ENCODE measurements at regions not wholly inside any gene's neighbourhood (a gene's known extent, or its start where the extent isn't known, plus 50 kb on each side); places are given as distances from the start of the nearest gene placed in this dataset.

DNA sequence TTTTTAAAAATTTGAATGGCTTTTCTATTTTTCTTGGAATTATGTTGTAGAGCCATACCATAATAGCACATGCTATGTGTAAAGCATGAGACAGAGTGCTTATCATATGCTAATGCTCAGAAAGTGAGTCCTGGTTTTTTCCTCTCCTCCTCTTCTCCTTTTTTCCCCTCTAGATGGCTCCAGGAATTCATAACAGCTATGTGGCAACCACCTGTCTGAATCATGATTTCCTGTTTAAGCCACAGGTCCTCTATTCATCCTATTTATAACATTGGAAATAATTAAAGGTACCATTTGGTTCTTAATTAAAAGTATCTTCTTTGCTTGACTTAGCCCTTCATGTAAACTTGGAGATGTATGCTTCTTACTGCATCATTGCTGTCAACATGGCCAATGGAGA, 260.0 kb upstream of the MAP3K7 start:
- Histone ChIP-seq H3K4me3 (no peak overlapping the region), H3K36me3 (no peaks in the 10 kb centered on the region), H3K9me3 (no peaks in the 10 kb centered on the region), H3K27me3 (no peaks in the 10 kb centered on the region), H3K4me1 (no peaks in the 10 kb centered on the region), H3K27ac (no peak overlapping the region)
- no peak for DNase-seq
- TF ChIP-seq, protein P1, sequence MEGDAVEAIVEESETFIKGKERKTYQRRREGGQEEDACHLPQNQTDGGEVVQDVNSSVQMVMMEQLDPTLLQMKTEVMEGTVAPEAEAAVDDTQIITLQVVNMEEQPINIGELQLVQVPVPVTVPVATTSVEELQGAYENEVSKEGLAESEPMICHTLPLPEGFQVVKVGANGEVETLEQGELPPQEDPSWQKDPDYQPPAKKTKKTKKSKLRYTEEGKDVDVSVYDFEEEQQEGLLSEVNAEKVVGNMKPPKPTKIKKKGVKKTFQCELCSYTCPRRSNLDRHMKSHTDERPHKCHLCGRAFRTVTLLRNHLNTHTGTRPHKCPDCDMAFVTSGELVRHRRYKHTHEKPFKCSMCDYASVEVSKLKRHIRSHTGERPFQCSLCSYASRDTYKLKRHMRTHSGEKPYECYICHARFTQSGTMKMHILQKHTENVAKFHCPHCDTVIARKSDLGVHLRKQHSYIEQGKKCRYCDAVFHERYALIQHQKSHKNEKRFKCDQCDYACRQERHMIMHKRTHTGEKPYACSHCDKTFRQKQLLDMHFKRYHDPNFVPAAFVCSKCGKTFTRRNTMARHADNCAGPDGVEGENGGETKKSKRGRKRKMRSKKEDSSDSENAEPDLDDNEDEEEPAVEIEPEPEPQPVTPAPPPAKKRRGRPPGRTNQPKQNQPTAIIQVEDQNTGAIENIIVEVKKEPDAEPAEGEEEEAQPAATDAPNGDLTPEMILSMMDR (IDR thresholded peaks at IDR 0.05), result no peak
- intact Hi-C loops (cut with DNase I; ENCODE audit: low total_unique reads), result no loop called here

DNA sequence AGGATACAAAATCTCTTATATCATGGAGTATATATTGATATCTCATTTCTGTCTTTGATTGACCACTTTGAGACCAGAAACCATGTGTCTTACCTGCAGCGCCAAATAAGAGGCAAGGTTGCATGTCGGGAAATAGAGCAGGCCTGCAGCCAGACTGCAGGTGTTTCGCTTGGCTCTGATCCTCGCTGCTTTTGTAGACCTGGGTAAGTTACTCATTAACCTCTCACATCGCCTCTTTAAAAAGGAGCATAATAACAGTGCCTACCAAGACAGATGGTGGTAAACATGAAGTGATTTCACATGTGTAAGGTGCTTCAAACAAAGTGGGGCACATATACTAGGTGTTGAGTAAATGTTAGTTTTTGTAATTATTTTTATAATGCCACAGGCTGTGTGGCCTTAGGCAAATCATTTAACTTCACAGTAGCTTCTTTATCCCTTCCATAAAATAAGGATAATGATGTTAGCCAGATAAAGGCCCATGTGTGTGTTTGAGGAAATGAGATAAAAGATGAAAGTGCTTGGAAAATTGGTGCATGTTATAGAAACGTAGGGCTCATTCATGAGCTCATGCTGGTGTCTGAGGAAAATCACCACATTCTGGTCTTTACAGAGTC, 248.8 kb upstream of the MAP3K7 start:
- Histone ChIP-seq H3K4me3 (no peak overlapping the region), H3K36me3 (no peaks in the 10 kb centered on the region), H3K4me1 (no peaks in the 10 kb centered on the region), H3K27ac (no peak overlapping the region), H3K27me3 (no peaks in the 10 kb centered on the region), H3K9me3 (no peaks in the 10 kb centered on the region)
- TF ChIP-seq, protein P1 (IDR thresholded peaks at IDR 0.05), result no peak
- DNase-seq, result no peak
- intact Hi-C loops (cut with DNase I; ENCODE audit: low total_unique reads), result no loop called here

DNA sequence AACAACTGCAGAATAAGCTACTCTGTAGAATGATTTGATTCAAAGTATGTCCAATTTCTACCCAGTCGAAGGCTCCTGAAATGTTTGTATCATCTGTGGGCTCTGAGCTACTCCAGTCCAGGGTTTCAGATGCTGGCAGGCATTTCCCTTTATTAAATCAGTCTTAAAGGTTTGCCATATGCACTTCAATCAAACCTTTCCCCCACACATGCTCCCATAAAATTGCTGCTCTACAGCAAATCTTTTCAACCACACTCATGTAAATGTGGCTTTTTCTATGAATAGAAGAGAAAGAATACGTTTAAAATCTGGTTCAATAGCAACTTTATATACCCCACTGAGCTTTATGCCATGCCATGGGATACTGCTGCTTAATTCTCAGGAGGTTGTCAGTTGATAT, 242.4 kb upstream of the MAP3K7 start:
- Histone ChIP-seq H3K4me1 (no peaks in the 10 kb centered on the region), H3K27ac (no peak overlapping the region), H3K4me3 (no peak overlapping the region), H3K27me3 (no peaks in the 10 kb centered on the region), H3K9me3 (no peaks in the 10 kb centered on the region), H3K36me3 (no peaks in the 10 kb centered on the region)
- no peak for DNase-seq
- intact Hi-C loops (cut with DNase I; ENCODE audit: low total_unique reads), result no loop called here
- TF ChIP-seq, protein P1 (IDR thresholded peaks at IDR 0.05), result no peak

DNA sequence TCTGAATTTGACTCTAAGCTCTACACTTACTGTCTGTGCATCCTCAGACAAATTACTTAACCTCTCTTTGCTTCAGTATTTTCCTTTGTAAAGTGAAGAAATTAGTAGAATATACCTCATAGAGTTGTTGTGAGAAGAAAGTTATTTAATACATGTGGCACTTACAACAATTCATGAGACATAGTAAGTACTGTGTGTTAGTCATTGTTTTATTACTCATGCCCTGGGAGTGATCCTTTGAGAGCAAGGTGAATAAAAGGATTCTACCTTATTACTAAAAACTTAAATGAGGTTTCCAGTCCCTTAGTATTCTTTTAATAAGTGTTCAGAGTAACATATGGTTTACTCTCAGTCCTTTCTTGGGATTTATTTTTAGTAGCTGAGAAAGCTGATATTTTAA, 233.6 kb upstream of the MAP3K7 start:
- intact Hi-C loops (cut with DNase I; ENCODE audit: low total_unique reads), result no loop called here
- TF ChIP-seq, protein P1 (IDR thresholded peaks at IDR 0.05), result no peak
- Histone ChIP-seq H3K9me3 (no peaks in the 10 kb centered on the region), H3K4me1 (no peaks in the 10 kb centered on the region), H3K27ac (no peak overlapping the region), H3K36me3 (no peaks in the 10 kb centered on the region), H3K4me3 (no peak overlapping the region), H3K27me3 (no peaks in the 10 kb centered on the region)
- DNase-seq, result no peak

DNA sequence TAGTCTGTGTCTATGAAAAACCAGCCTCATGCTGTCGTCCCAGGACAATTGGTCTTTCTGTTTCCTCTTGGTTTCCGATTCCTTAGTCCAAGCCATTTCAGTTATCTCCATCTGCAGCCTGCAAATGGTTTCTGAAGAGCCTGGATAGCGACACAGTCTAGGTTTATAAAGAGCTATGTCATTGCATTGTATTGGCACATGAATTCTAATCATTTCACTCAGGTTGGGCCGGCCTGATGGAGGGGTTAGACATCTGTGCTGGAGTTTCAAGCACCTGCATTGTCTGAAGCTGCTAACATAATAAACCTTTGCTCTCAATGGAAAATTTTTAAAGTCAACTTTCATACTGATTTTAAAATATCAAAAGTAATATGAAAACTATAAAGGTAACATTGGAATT, 232.6 kb upstream of the MAP3K7 start:
- TF ChIP-seq, protein P1 (IDR thresholded peaks at IDR 0.05), result no peak
- Histone ChIP-seq H3K27me3 (no peaks in the 10 kb centered on the region), H3K36me3 (no peaks in the 10 kb centered on the region), H3K4me3 (no peak overlapping the region), H3K9me3 (no peaks in the 10 kb centered on the region), H3K27ac (no peak overlapping the region), H3K4me1 (no peaks in the 10 kb centered on the region)
- intact Hi-C loops (cut with DNase I; ENCODE audit: low total_unique reads), result no loop called here
- DNase-seq, result no peak

DNA sequence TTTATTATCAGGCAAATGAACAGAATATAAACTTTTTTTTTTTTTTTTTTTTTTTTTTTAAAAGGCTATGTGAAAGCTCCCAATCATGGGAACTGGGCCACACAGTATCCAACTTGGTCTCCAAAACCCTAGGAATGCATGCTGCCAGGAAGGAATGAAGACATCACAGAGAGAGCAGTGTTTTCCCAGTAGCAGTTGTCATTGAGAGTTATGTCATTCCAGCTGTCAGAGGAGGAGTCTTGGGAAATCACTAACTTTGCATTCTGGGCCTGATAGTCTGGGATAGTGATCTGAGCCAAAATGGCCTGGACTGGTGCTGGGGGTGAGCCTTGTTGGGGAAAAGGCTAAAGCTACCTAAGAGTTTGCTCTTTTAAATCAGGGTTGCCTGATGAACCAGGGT, 231.3 kb upstream of the MAP3K7 start:
- TF ChIP-seq, protein P1 (IDR thresholded peaks at IDR 0.05), result no peak
- H3K27ac ChIP-seq, result no peak overlapping the region
- H3K36me3 ChIP-seq, result no peaks in the 10 kb centered on the region
- H3K9me3 ChIP-seq, result no peaks in the 10 kb centered on the region
- no peaks in the 10 kb centered on the region for H3K4me1 ChIP-seq
- intact Hi-C loops (cut with DNase I; ENCODE audit: low total_unique reads), result no loop called here
- H3K4me3 ChIP-seq, result no peak overlapping the region
- no peak for DNase-seq
- H3K27me3 ChIP-seq, result no peaks in the 10 kb centered on the region
